ENCODE measurements at regions not wholly inside any gene's neighbourhood (a gene's known extent, or its start where the extent isn't known, plus 50 kb on each side); places are given as distances from the start of the nearest gene placed in this dataset.

DNA sequence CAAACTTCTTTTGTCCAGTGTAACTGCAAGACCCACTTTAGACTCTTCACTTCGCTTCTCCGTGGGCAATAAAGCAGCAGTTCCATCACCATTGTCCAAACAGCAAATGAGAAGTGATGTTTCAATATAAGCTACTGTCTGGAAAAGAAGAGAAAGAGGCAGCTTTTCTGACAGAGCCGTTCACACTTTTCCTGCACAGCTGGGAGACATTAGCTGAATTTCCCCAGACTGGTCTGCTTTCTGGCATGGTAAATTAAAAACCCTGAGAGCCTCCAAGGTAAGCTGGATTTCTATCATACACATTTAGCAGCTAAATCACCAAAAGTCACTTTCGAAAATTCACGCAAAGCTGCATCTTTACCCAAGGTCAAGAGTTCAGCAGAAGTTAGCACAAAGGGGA is 108.5 kb upstream of the CMC1 start:
- Histone ChIP-seq H3K27me3 (replicated peaks in 1 of 7) (no peaks in the 10 kb centered on the region), H3K9me3 (no peaks in the 10 kb centered on the region), H3K4me3 (no peak overlapping the region), H3K27ac (no peak overlapping the region), H3K4me1 (no peaks in the 10 kb centered on the region), H3K36me3 (no peaks in the 10 kb centered on the region)
- intact Hi-C loops (cut with DNase I; ENCODE audit: low total_unique reads) = no loop called here
- TF ChIP-seq, protein P1, sequence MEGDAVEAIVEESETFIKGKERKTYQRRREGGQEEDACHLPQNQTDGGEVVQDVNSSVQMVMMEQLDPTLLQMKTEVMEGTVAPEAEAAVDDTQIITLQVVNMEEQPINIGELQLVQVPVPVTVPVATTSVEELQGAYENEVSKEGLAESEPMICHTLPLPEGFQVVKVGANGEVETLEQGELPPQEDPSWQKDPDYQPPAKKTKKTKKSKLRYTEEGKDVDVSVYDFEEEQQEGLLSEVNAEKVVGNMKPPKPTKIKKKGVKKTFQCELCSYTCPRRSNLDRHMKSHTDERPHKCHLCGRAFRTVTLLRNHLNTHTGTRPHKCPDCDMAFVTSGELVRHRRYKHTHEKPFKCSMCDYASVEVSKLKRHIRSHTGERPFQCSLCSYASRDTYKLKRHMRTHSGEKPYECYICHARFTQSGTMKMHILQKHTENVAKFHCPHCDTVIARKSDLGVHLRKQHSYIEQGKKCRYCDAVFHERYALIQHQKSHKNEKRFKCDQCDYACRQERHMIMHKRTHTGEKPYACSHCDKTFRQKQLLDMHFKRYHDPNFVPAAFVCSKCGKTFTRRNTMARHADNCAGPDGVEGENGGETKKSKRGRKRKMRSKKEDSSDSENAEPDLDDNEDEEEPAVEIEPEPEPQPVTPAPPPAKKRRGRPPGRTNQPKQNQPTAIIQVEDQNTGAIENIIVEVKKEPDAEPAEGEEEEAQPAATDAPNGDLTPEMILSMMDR (IDR thresholded peaks at IDR 0.05 in 8 of 11, conservative IDR thresholded peaks at IDR 0.05 in 3 of 11) = no peak
- TF ChIP-seq POLR2A (IDR thresholded peaks at IDR 0.05) = no peak
- TF ChIP-seq POLR2AphosphoS5 (IDR thresholded peaks at IDR 0.05) = no peak
- WGBS, 5 donors = 79 to 83% (median 81%) methylated on average over 5 of the region's 5 CpGs
- DNase-seq = no peak

DNA sequence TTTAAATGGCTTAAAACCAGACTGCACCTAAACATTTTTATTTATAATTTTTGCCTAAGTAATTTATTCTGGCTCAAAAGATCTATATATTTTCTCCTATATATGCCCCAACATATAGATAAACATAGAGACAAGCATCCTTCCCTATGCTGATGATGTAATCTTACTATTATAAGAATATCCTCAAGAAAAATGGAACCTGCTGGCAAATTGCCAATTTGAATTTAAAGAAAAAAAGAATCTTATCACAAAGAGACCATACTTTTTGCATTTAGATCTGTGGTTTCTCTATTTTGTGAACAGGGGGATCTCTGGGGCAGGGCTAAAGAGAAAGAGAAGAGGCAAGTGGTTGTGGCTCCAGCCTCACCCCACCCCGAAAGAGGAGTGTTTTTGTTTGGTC is 107.2 kb upstream of the CMC1 start:
- no peaks in the 10 kb centered on the region for H3K27me3 ChIP-seq (replicated peaks in 1 of 7)
- H3K4me3 ChIP-seq = no peak overlapping the region
- H3K9me3 ChIP-seq = no peaks in the 10 kb centered on the region
- intact Hi-C loops (cut with DNase I; ENCODE audit: low total_unique reads) = no loop called here
- no peaks in the 10 kb centered on the region for H3K36me3 ChIP-seq
- no peak for TF ChIP-seq POLR2AphosphoS5 (IDR thresholded peaks at IDR 0.05)
- no peak for TF ChIP-seq POLR2A (IDR thresholded peaks at IDR 0.05)
- TF ChIP-seq, protein P1 (IDR thresholded peaks at IDR 0.05 in 8 of 11, conservative IDR thresholded peaks at IDR 0.05 in 3 of 11) = no peak
- 67 to 91% (median 81%) methylated on average over 1 of the region's 1 CpG for WGBS, 5 donors
- no peaks in the 10 kb centered on the region for H3K4me1 ChIP-seq
- H3K27ac ChIP-seq = no peak overlapping the region
- no peak for DNase-seq

DNA sequence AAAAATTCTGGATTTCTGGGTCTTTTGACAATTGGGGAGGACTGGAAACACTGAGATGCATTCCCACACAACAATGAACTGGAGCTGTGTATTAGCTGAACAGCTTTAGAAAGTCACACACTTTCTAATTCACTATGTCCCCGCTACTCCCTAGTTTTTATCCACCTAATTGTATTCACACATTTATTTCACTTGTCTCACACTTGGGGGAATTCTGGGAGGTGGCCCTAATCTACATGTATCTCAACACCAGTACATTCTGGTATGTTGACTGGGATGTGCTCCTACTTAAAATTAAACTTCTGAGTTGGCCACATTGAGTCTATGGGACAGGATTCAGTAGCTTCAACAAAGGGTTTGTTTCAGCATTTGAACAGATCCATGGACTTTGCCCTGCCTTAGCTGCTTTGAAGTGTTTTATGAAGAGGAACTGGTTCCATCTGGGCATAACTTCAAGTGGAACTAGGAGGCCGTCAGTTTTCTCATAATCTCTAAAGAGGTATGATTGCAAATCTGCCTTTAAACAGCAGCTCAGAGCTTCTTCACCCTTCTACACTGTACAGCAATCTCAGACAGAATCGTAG is 106.5 kb upstream of the CMC1 start:
- Histone ChIP-seq H3K9me3 (no peaks in the 10 kb centered on the region), H3K4me1 (no peaks in the 10 kb centered on the region), H3K4me3 (no peak overlapping the region), H3K36me3 (no peaks in the 10 kb centered on the region), H3K27ac (no peak overlapping the region), H3K27me3 (replicated peaks in 1 of 7) (no peaks in the 10 kb centered on the region)
- no peak for DNase-seq
- WGBS, 5 donors = 74 to 88% (median 81%) methylated on average over 3 of the region's 3 CpGs
- TF ChIP-seq, protein P1 (IDR thresholded peaks at IDR 0.05 in 8 of 11, conservative IDR thresholded peaks at IDR 0.05 in 3 of 11) = no peak
- TF ChIP-seq POLR2A (IDR thresholded peaks at IDR 0.05) (no peak), POLR2AphosphoS5 (IDR thresholded peaks at IDR 0.05) (no peak)
- intact Hi-C loops (cut with DNase I; ENCODE audit: low total_unique reads) = no loop called here

DNA sequence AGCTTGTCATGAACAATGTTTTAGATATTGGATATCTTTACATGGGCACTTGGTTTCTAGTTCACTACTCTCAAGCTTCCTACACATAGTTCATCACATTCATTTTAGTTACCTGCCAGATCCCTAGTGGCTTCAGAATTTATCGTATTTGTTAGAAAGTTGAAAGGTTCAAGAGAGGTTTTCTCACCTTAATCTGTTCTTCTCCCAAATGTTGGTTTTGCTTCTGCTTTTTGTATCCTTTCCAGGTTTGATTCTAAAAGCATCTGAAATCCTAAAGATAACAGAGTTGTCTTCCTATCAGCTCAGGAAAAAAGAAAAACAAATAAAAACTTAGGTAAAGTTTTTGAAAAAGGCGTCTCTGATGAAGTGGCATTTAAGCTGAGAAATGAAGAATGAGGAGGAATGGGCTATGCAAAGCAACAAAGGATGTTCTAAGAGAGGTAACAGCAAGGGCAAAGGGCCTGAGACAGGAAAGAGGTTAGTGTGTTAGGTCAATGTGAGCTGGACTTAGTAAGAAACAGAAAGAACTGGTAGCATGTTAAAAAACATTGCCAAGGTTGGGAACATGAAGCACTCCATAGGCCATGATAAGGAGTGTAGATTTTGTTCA is 104.7 kb upstream of the CMC1 start:
- WGBS, 5 donors = 83 to 92% (median 87%) methylated on average over 2 of the region's 2 CpGs
- Histone ChIP-seq H3K36me3 (no peaks in the 10 kb centered on the region), H3K27me3 (replicated peaks in 1 of 7) (no peaks in the 10 kb centered on the region), H3K27ac (no peak overlapping the region), H3K4me3 (no peak overlapping the region), H3K9me3 (no peaks in the 10 kb centered on the region), H3K4me1 (no peaks in the 10 kb centered on the region)
- DNase-seq = no peak
- intact Hi-C loops (cut with DNase I; ENCODE audit: low total_unique reads) = no loop called here
- TF ChIP-seq POLR2A (IDR thresholded peaks at IDR 0.05) = no peak
- TF ChIP-seq POLR2AphosphoS5 (IDR thresholded peaks at IDR 0.05) = no peak
- TF ChIP-seq, protein P1 (IDR thresholded peaks at IDR 0.05 in 8 of 11, conservative IDR thresholded peaks at IDR 0.05 in 3 of 11) = no peak
